RWPE2 (cell line): ENCODE measurements at regions not wholly inside any gene's neighbourhood (a gene's known extent, or its start where the extent isn't known, plus 50 kb on each side); places are given as distances from the start of the nearest gene placed in this dataset.
A peak's percentile ranks its signal among the peaks of the same experiment; 100 is the strongest.
"Not testable (repeated sequence)": the region's sequence is repeated elsewhere in the genome, so short reads cannot be mapped to it uniquely, and the experiment has no call there.

Experiments
- ATAC-seq: fragments of 200-7000 bp; cut with Tn5 transposase; 3 replicates; pipeline ENCODE4 v1.9.1; 2021; ENCODE audit warnings: low read depth
- DNase-seq: peaks from one replicate; pipeline ENCODE4 v3.0.0-alpha.2; 2020; ENCODE audit warnings: low spot score
- H3K27ac ChIP-seq: fragments of 450-650 bp; 2 replicates; pipeline ENCODE4 v1.5.1; 2017; ENCODE audit warnings: mild to moderate bottlenecking; ENCODE audit not compliant: poor library complexity, severe bottlenecking
- H3K27me3 ChIP-seq: fragments of 250-450 bp; sonication (Bioruptor Pico); 2 replicates; pipeline ENCODE4 v1.5.1; 2021; ENCODE audit warnings: mild to moderate bottlenecking, moderate library complexity; ENCODE audit not compliant: insufficient read depth, poor library complexity, severe bottlenecking
- H3K36me3 ChIP-seq: fragments of 250-450 bp; sonication (Bioruptor Pico); 2 replicates; pipeline ENCODE4 v1.5.1; 2020; ENCODE audit warnings: low read depth, mild to moderate bottlenecking, moderate library complexity
- H3K4me1 ChIP-seq: fragments of 250-450 bp; sonication (Bioruptor Pico); 2 replicates; pipeline ENCODE4 v1.5.1; 2021; ENCODE audit warnings: mild to moderate bottlenecking, moderate library complexity; ENCODE audit not compliant: insufficient read depth, poor library complexity, severe bottlenecking
- H3K4me3 ChIP-seq: fragments of 250-450 bp; sonication (Bioruptor Pico); 2 replicates; pipeline ENCODE4 v1.5.1; 2021; ENCODE audit warnings: mild to moderate bottlenecking, moderate library complexity; ENCODE audit not compliant: severe bottlenecking
- H3K9me3 ChIP-seq: fragments of 250-450 bp; sonication (Bioruptor Pico); 2 replicates; pipeline ENCODE4 v1.5.1; 2021; ENCODE audit warnings: mild to moderate bottlenecking, moderate library complexity; ENCODE audit not compliant: severe bottlenecking
- TF ChIP-seq, protein P1 (sequence below): fragments of 450-650 bp; IDR thresholded peaks from one replicate; pipeline ENCODE4 v1.5.1; 2017; ENCODE audit warnings: mild to moderate bottlenecking, moderate library complexity; ENCODE audit not compliant: poor library complexity, severe bottlenecking

DNA sequence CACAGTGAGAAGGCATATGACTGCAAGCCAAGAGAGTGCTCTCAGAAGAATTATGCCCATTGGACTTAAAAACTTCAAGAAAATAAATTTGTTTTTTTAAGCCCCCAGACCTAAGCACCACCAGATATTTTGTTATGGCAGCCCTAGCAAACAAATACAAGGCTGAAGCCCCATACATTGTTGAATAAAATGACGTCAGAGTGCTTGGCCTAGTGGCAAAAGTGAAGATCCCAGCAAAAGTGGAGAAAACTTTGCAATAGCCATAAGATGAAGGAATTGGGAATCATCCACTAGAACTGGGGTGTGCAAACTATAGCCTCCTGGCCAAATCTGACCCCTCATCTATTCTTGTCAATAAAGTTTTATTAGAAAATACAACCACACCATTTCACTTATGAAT is 517.5 kb downstream of the IRS1 start:
- H3K36me3 ChIP-seq = no peaks in the 10 kb centered on the region
- no peak overlapping the region for H3K4me3 ChIP-seq
- TF ChIP-seq, protein P1, sequence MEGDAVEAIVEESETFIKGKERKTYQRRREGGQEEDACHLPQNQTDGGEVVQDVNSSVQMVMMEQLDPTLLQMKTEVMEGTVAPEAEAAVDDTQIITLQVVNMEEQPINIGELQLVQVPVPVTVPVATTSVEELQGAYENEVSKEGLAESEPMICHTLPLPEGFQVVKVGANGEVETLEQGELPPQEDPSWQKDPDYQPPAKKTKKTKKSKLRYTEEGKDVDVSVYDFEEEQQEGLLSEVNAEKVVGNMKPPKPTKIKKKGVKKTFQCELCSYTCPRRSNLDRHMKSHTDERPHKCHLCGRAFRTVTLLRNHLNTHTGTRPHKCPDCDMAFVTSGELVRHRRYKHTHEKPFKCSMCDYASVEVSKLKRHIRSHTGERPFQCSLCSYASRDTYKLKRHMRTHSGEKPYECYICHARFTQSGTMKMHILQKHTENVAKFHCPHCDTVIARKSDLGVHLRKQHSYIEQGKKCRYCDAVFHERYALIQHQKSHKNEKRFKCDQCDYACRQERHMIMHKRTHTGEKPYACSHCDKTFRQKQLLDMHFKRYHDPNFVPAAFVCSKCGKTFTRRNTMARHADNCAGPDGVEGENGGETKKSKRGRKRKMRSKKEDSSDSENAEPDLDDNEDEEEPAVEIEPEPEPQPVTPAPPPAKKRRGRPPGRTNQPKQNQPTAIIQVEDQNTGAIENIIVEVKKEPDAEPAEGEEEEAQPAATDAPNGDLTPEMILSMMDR = no peak
- DNase-seq (no peak), ATAC-seq (no peak)
- no peaks in the 10 kb centered on the region for H3K27me3 ChIP-seq
- no peak overlapping the region for H3K27ac ChIP-seq
- H3K4me1 ChIP-seq = no peaks in the 10 kb centered on the region
- no peaks in the 10 kb centered on the region for H3K9me3 ChIP-seq

DNA sequence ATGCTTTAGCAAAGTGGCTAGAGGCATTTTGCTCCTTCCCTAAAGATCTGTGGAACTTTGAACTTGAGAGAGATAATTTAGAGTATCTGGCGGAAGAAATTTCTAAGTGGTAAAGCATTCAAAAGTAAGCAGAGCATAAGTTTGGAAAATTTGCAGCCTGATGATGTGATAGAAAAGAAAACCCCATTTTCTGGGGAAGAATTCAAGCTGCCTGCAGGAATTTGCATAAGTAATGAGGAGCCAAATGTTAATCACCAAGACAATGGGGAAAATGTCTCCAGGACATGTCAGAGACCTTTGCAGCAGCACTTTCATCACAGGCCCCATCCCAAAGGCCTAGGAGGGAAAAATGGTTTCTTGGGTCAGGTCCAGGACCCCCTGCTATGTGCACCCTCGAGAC is 519.5 kb downstream of the IRS1 start:
- not testable (repeated sequence) for H3K36me3 ChIP-seq, H3K27ac ChIP-seq, ATAC-seq, H3K4me1 ChIP-seq, DNase-seq, H3K4me3 ChIP-seq, H3K27me3 ChIP-seq, H3K9me3 ChIP-seq

DNA sequence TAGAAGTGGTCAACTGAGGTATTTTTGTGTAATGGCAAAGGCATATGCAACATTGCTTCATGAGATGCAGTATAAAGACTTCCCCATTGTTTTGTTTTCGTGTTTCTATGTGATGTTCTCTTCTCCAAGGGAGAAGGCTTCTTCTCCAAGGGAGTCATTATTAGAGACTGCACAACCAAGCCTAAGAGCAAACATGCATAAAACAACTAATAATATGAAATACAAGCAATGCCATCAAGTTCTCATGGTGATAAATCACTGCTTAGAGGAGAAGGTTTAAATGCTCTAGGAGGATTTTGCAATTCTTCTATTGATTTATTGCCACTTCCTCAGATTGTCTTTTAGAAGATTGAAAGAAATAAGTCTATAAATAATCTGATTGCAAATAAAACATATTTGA is 524.4 kb downstream of the IRS1 start:
- Histone ChIP-seq H3K27ac (no peak overlapping the region), H3K27me3 (no peaks in the 10 kb centered on the region), H3K9me3 (no peaks in the 10 kb centered on the region), H3K4me1 (no peaks in the 10 kb centered on the region), H3K36me3 (no peaks in the 10 kb centered on the region), H3K4me3 (no peak overlapping the region)
- ATAC-seq = no peak
- TF ChIP-seq, protein P1 = no peak
- no peak for DNase-seq

DNA sequence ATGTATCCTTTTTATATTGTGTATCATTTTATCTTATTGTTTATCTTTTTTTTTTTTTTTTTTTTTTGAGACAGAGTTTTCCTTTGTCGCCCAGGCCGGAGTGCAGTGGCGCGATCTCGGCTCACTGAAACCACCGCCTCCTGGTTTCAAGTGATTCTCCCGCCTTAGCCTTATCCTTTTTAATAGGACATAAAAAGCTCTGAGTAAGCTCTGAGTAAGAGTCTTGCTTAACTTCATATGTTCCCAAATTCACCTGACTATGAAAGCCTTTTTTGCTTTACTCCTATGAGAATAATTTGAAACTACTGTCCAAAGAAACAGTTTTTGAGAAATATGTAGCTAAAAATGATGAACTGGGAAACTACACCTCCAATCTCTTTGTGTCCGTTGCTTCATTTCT is 525.5 kb downstream of the IRS1 start:
- Histone ChIP-seq H3K36me3 (no peaks in the 10 kb centered on the region), H3K4me3 (no peak overlapping the region), H3K9me3 (no peaks in the 10 kb centered on the region), H3K4me1 (no peaks in the 10 kb centered on the region), H3K27ac (no peak overlapping the region), H3K27me3 (no peaks in the 10 kb centered on the region)
- ATAC-seq = peak; percentile 55; the same call in 1 of the 3 replicates
- TF ChIP-seq, protein P1 = no peak
- no peak for DNase-seq

DNA sequence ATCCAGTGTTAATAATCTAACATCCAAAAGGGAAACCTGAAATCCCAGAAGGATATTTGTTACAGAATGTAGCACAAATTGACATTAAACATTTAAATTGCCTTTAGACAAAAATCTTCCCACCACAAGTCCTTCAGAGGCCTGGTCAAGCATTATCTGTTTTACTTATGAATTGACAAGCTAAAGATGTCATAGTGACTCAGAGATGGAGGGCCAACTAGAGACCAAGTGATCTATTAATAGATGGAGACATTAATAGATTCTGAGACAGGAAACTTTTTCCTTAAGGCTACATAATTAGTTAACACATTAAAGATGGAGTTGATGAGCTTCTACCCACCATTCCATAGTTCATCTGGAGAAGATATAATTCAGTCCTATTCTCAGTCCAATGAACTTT is 526.2 kb downstream of the IRS1 start:
- Histone ChIP-seq H3K9me3 (no peaks in the 10 kb centered on the region), H3K4me1 (no peaks in the 10 kb centered on the region), H3K36me3 (no peaks in the 10 kb centered on the region), H3K4me3 (no peak overlapping the region), H3K27ac (no peak overlapping the region), H3K27me3 (no peaks in the 10 kb centered on the region)
- DNase-seq (no peak), ATAC-seq (no peak)
- TF ChIP-seq, protein P1 = no peak
